ENCODE measurements at regions not wholly inside any gene's neighbourhood (a gene's known extent, or its start where the extent isn't known, plus 50 kb on each side); places are given as distances from the start of the nearest gene placed in this dataset.

GRCh38 chr6:120260636-120261035 is 911.1 kb upstream of the MAN1A1 start:
- TF ChIP-seq REST (IDR thresholded peaks at IDR 0.05; ENCODE audit: insufficient replicate concordance, low read depth) = no peak
- no peak for TF ChIP-seq SPI1 (IDR thresholded peaks at IDR 0.05; ENCODE audit: borderline replicate concordance, low read depth)
- H3K4me3 ChIP-seq (replicated peaks; ENCODE audit: insufficient read depth, low read length) = no peak overlapping the region
- DNase-seq (ENCODE audit: low read depth in 1 of 2, low spot score in 1 of 2) = no peak
- no peaks in the 10 kb centered on the region for H3K27me3 ChIP-seq (ENCODE audit: insufficient read depth, poor library complexity, severe bottlenecking)
- no peak overlapping the region for H3K27ac ChIP-seq (replicated peaks)

- H3K27ac ChIP-seq (replicated peaks) = no peak overlapping the region
- H3K4me3 ChIP-seq (replicated peaks; ENCODE audit: insufficient read depth, low read length) = no peak overlapping the region
- no peak for TF ChIP-seq POLR2AphosphoS5 (IDR thresholded peaks at IDR 0.05; ENCODE audit: low read depth)
- no peak for TF ChIP-seq GABPA (IDR thresholded peaks at IDR 0.05; ENCODE audit: low read depth)
- no peak for TF ChIP-seq CTCF (IDR thresholded peaks at IDR 0.05; ENCODE audit: insufficient read depth, low read length)
- no peak for TF ChIP-seq SPI1 (IDR thresholded peaks at IDR 0.05; ENCODE audit: borderline replicate concordance, low read depth)
- no peak for DNase-seq (ENCODE audit: low read depth in 1 of 2, low spot score in 1 of 2)
- no peaks in the 10 kb centered on the region for H3K27me3 ChIP-seq (ENCODE audit: insufficient read depth, poor library complexity, severe bottlenecking)
These were observed 905.1 kb upstream of the MAN1A1 start for GRCh38 chr6:120254651-120255050.

- TF ChIP-seq POLR2AphosphoS5 (IDR thresholded peaks at IDR 0.05; ENCODE audit: low read depth) = no peak
- TF ChIP-seq CTCF (IDR thresholded peaks at IDR 0.05; ENCODE audit: insufficient read depth, low read length) = no peak
- no peak for TF ChIP-seq SPI1 (IDR thresholded peaks at IDR 0.05; ENCODE audit: borderline replicate concordance, low read depth)
- TF ChIP-seq GABPA (IDR thresholded peaks at IDR 0.05; ENCODE audit: low read depth) = no peak
- no peak for TF ChIP-seq REST (IDR thresholded peaks at IDR 0.05; ENCODE audit: insufficient replicate concordance, low read depth)
- no peak overlapping the region for H3K27ac ChIP-seq (replicated peaks)
- H3K4me3 ChIP-seq (replicated peaks; ENCODE audit: insufficient read depth, low read length) = no peak overlapping the region
- H3K27me3 ChIP-seq (ENCODE audit: insufficient read depth, poor library complexity, severe bottlenecking) = no peaks in the 10 kb centered on the region
- no peak for DNase-seq (ENCODE audit: low read depth in 1 of 2, low spot score in 1 of 2)
These were observed 898.9 kb upstream of the MAN1A1 start for GRCh38 chr6:120248451-120248850.

- DNase-seq (ENCODE audit: low read depth in 1 of 2, low spot score in 1 of 2) = no peak
- TF ChIP-seq GABPA (IDR thresholded peaks at IDR 0.05; ENCODE audit: low read depth) = no peak
- no peak for TF ChIP-seq CTCF (IDR thresholded peaks at IDR 0.05; ENCODE audit: insufficient read depth, low read length)
- no peak for TF ChIP-seq POLR2AphosphoS5 (IDR thresholded peaks at IDR 0.05; ENCODE audit: low read depth)
- no peaks in the 10 kb centered on the region for H3K27me3 ChIP-seq (ENCODE audit: insufficient read depth, poor library complexity, severe bottlenecking)
These were observed 887.7 kb upstream of the MAN1A1 start for GRCh38 chr6:120237221-120237620.

More at GRCh38 chr6:120237221-120237620, 887.7 kb upstream of the MAN1A1 start:
- no peak overlapping the region for H3K27ac ChIP-seq (replicated peaks)
- H3K4me3 ChIP-seq (replicated peaks; ENCODE audit: insufficient read depth, low read length) = no peak overlapping the region

Measured in HL-60 (cell line).